ENCODE measurements at regions not wholly inside any gene's neighbourhood (a gene's known extent, or its start where the extent isn't known, plus 50 kb on each side); places are given as distances from the start of the nearest gene placed in this dataset.
"Not testable (repeated sequence)": the region's sequence is repeated elsewhere in the genome, so short reads cannot be mapped to it uniquely, and the experiment has no call there.

- Histone ChIP-seq H3K27me3 (no peaks in the 10 kb centered on the region), H3K36me3 (no peaks in the 10 kb centered on the region), H3K4me3 (no peak overlapping the region), H3K4me1 (no peaks in the 10 kb centered on the region), H3K9me3 (peaks cover 0 to 18% (median 5%) of the 10 kb centered on the region in 4 donors), H3K27ac (no peak overlapping the region)
- no peak for ATAC-seq (ENCODE audit: low FRiP score in 2 of 2)
- 91 to 94% methylated on average over 5 of the region's 5 CpGs for WGBS, 2 donors
- no peak for DNase-seq
- TF ChIP-seq, protein P1, sequence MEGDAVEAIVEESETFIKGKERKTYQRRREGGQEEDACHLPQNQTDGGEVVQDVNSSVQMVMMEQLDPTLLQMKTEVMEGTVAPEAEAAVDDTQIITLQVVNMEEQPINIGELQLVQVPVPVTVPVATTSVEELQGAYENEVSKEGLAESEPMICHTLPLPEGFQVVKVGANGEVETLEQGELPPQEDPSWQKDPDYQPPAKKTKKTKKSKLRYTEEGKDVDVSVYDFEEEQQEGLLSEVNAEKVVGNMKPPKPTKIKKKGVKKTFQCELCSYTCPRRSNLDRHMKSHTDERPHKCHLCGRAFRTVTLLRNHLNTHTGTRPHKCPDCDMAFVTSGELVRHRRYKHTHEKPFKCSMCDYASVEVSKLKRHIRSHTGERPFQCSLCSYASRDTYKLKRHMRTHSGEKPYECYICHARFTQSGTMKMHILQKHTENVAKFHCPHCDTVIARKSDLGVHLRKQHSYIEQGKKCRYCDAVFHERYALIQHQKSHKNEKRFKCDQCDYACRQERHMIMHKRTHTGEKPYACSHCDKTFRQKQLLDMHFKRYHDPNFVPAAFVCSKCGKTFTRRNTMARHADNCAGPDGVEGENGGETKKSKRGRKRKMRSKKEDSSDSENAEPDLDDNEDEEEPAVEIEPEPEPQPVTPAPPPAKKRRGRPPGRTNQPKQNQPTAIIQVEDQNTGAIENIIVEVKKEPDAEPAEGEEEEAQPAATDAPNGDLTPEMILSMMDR (IDR thresholded peaks at IDR 0.05): no peak
- TF ChIP-seq POLR2AphosphoS5 (IDR thresholded peaks at IDR 0.05) (no peak), EP300 (IDR thresholded peaks at IDR 0.05) (no peak), POLR2A (IDR thresholded peaks at IDR 0.05) (no peak)
These were observed 1090.8 kb downstream of the TYW1 start for GRCh38 chr7:68087401-68087800.

- no peaks in the 10 kb centered on the region for H3K36me3 ChIP-seq
- WGBS, 2 donors: 73 to 88% methylated on average over 1 of the region's 1 CpG
These were observed 1092.2 kb downstream of the TYW1 start for GRCh38 chr7:68088879-68089278.

DNA sequence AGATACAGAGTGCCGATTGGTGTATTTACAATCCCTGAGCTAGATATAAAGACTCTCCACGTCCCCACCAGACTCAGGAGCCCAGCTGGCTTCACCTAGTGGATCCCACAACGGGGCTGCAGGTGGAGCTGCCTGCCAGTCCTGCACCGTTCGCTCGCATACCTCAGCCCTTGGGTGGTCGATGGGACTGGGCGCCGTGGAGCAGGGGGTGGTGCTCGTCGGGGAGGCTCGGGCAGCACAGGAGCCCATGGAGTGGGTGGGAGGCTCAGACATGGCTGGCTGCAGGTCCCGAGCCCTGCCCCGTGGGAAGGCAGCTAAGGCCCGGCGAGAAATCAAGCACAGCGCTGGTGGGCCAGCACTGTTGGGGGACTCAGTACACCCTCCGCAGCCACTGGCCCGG, 1093.6 kb downstream of the TYW1 start:
- not testable (repeated sequence) for H3K9me3 ChIP-seq; H3K36me3 ChIP-seq; H3K4me1 ChIP-seq; H3K27me3 ChIP-seq; H3K27ac ChIP-seq; H3K4me3 ChIP-seq; ATAC-seq (ENCODE audit: low FRiP score in 2 of 2)
- 91% methylated on average over 19 of the region's 19 CpGs; no CpG with 5 or more reads in 1 of the 2 donors for WGBS, 2 donors
- DNase-seq: peak in 1 of 2 donors; percentile 57

More at GRCh38 chr7:68088879-68089278, 1092.2 kb downstream of the TYW1 start:
- no peaks in the 10 kb centered on the region for H3K27me3 ChIP-seq
- TF ChIP-seq EP300 (IDR thresholded peaks at IDR 0.05): no peak
- TF ChIP-seq POLR2A (IDR thresholded peaks at IDR 0.05): no peak
- TF ChIP-seq, protein P1 (IDR thresholded peaks at IDR 0.05): no peak
- no peak for TF ChIP-seq POLR2AphosphoS5 (IDR thresholded peaks at IDR 0.05)
- H3K4me3 ChIP-seq: no peak overlapping the region
- H3K4me1 ChIP-seq: no peaks in the 10 kb centered on the region
- DNase-seq (no peak), ATAC-seq (ENCODE audit: low FRiP score in 2 of 2) (no peak)
- no peak overlapping the region for H3K27ac ChIP-seq
- peaks cover 0 to 5% (median 0%) of the 10 kb centered on the region in 4 donors for H3K9me3 ChIP-seq

- TF ChIP-seq, protein P1 (IDR thresholded peaks at IDR 0.05): no peak
- TF ChIP-seq EP300 (IDR thresholded peaks at IDR 0.05) (no peak), POLR2A (IDR thresholded peaks at IDR 0.05) (no peak), POLR2AphosphoS5 (IDR thresholded peaks at IDR 0.05) (no peak)
- DNase-seq (no peak), ATAC-seq (ENCODE audit: low FRiP score in 2 of 2) (no peak)
- H3K27ac ChIP-seq: no peak overlapping the region
- no peaks in the 10 kb centered on the region for H3K36me3 ChIP-seq
- no peaks in the 10 kb centered on the region for H3K9me3 ChIP-seq
- 94 to 96% methylated on average over 1 of the region's 1 CpG for WGBS, 2 donors
- no peaks in the 10 kb centered on the region for H3K27me3 ChIP-seq
- no peaks in the 10 kb centered on the region for H3K4me1 ChIP-seq
- no peak overlapping the region for H3K4me3 ChIP-seq
These were observed 1106.7 kb downstream of the TYW1 start for GRCh38 chr7:68103319-68103718.

GRCh38 chr7:68107261-68107660, 1110.6 kb downstream of the TYW1 start:
- no peak for ATAC-seq (ENCODE audit: low FRiP score in 2 of 2)
- Histone ChIP-seq H3K4me3 (no peak overlapping the region), H3K27me3 (no peaks in the 10 kb centered on the region), H3K36me3 (no peaks in the 10 kb centered on the region), H3K9me3 (no peaks in the 10 kb centered on the region), H3K4me1 (no peaks in the 10 kb centered on the region), H3K27ac (no peak overlapping the region)
- TF ChIP-seq POLR2AphosphoS5 (IDR thresholded peaks at IDR 0.05) (no peak), EP300 (IDR thresholded peaks at IDR 0.05) (no peak), POLR2A (IDR thresholded peaks at IDR 0.05) (no peak)
- TF ChIP-seq, protein P1 (IDR thresholded peaks at IDR 0.05): no peak
- 60 to 73% methylated on average over 11 of the region's 11 CpGs for WGBS, 2 donors
- no peak for DNase-seq
